ENCODE measurements at regions not wholly inside any gene's neighbourhood (a gene's known extent, or its start where the extent isn't known, plus 50 kb on each side); places are given as distances from the start of the nearest gene placed in this dataset.
A peak's percentile ranks its signal among the peaks of the same experiment; 100 is the strongest.

DNA sequence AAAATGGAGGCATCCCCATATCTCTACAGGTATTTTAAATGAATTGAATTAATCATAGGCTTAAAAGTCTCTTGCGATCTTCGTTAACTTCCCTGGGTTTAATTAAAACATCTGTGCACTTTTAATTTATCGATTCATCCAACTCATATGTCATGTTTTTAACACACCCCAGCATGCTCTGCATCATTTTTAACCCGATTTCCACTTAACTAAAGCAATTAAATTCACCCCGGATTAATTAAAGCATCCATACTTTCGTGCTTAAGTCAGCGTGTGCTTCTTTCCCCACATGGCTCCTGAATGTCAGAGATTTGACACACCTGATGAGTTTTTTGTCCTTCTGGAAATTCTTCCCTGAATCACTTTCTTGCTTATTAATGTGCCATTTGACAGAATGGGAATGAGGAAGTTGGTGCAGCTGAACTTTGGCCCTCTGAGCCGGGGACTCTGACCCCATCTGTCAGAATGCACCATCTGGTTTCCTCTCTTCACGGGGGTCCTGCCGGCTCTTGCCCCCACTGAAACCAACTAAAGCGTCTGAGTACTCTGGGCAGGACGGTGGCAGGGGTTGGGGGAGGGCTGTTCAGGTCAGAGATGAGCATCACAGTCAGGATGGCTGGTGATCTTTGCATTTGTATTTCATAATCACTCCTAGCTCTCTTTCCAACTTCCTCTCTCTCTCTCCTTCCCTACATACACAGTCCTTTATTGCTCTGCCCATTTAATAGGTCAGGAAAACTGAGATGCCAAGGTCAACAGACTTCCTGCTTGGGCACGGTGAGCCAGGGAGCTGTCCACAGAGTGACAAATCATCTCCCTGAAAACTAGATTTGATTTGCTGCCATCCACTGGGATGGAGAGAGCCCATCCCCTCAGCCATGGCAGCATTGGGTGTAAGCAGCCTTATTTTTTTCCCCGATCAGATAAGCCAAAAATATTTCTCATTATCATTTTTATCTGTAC is 180.3 kb upstream of the WWC1 start:
- ChIA-PET CTCF (interaction anchor here (1.1 to 1.7 kb wide), 3 partner anchors 25 to 108 kb away, joined by 3 to 9 read pairs (median 5); no protein-coding TSS in a partner anchor), POLR2A (no interaction called here)
- ATAC-seq (no peak), DNase-seq (ENCODE audit: low spot score) (no peak)
- Mint-ChIP-seq H3K4me1 (peaks cover 30% of the 10 kb centered on the region), H3K36me3 (no peaks in the 10 kb centered on the region), H3K9me3 (no peaks in the 10 kb centered on the region), H3K4me3 (no peak overlapping the region), H3K27ac (no peak overlapping the region), H3K27me3 (ENCODE audit: low read depth) (peaks cover 2% of the 10 kb centered on the region)
- TF ChIP-seq, protein P1, sequence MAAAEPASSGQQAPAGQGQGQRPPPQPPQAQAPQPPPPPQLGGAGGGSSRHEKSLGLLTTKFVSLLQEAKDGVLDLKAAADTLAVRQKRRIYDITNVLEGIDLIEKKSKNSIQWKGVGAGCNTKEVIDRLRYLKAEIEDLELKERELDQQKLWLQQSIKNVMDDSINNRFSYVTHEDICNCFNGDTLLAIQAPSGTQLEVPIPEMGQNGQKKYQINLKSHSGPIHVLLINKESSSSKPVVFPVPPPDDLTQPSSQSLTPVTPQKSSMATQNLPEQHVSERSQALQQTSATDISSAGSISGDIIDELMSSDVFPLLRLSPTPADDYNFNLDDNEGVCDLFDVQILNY (CRISPR knock-in tag; IDR thresholded peaks at IDR 0.05): no peak
- no peak for TF ChIP-seq NFATC4 (CRISPR knock-in tag; IDR thresholded peaks at IDR 0.05)
- TF ChIP-seq, protein P2, sequence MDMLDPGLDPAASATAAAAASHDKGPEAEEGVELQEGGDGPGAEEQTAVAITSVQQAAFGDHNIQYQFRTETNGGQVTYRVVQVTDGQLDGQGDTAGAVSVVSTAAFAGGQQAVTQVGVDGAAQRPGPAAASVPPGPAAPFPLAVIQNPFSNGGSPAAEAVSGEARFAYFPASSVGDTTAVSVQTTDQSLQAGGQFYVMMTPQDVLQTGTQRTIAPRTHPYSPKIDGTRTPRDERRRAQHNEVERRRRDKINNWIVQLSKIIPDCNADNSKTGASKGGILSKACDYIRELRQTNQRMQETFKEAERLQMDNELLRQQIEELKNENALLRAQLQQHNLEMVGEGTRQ (CRISPR knock-in tag; IDR thresholded peaks at IDR 0.05): no peak
- TF ChIP-seq OVOL2 (CRISPR knock-in tag; IDR thresholded peaks at IDR 0.05; ENCODE audit: borderline replicate concordance): no peak
- no peak for TF ChIP-seq ELF4 (CRISPR knock-in tag; IDR thresholded peaks at IDR 0.05; ENCODE audit: low read depth)
- TF ChIP-seq, protein P3, sequence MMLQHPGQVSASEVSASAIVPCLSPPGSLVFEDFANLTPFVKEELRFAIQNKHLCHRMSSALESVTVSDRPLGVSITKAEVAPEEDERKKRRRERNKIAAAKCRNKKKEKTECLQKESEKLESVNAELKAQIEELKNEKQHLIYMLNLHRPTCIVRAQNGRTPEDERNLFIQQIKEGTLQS (CRISPR knock-in tag; conservative IDR thresholded peaks at IDR 0.05): no peak
- no peak for TF ChIP-seq GABPB1 (CRISPR knock-in tag; IDR thresholded peaks at IDR 0.05)
- no peak for TF ChIP-seq JAZF1 (CRISPR knock-in tag; IDR thresholded peaks at IDR 0.05)
- no peak for TF ChIP-seq KAT7 (CRISPR knock-in tag; IDR thresholded peaks at IDR 0.05; ENCODE audit: borderline replicate concordance)
- no peak for TF ChIP-seq FOXK1 (CRISPR knock-in tag; IDR thresholded peaks at IDR 0.05)
- no peak for TF ChIP-seq ZBTB21 (CRISPR knock-in tag; IDR thresholded peaks at IDR 0.05; ENCODE audit: borderline replicate concordance)
- no peak for TF ChIP-seq MYBL2 (CRISPR knock-in tag; IDR thresholded peaks at IDR 0.05)
- TF ChIP-seq, protein P4, sequence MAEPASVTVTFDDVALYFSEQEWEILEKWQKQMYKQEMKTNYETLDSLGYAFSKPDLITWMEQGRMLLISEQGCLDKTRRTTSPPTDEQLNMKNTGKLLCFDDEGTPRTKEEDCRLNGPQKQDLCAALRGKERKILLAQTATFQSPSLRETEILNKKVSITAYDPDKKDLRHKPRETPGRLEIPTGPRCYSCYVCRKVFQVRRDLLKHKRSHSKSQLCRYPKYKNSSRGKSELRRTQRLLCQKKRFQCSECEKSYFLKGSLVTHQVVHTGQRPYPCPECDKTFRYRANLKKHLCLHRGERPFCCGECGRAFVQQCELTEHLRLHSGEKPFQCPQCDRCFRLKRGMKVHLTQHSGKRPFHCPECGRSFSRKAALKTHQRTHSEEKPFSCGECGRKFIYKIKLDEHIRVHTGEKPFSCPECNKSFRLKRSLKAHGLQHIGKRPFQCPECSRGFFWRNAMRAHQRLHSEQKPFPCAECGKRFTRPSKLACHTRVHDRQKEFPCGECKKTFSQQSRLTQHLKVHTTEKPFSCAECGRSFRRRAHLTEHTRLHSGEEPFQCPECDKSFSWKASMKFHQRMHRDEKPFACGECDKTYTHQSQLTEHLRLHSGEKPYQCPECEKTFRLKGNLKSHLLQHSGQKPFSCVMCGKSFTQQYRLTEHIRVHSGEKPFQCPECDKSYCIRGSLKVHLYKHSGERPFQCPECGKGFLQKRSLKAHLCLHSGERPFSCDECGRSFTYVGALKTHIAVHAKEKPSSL (CRISPR knock-in tag; conservative IDR thresholded peaks at IDR 0.05): no peak
- TF ChIP-seq ZNF121 (CRISPR knock-in tag; IDR thresholded peaks at IDR 0.05): no peak
- TF ChIP-seq, protein P5, sequence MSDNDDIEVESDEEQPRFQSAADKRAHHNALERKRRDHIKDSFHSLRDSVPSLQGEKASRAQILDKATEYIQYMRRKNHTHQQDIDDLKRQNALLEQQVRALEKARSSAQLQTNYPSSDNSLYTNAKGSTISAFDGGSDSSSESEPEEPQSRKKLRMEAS (CRISPR knock-in tag; IDR thresholded peaks at IDR 0.05): no peak

DNA sequence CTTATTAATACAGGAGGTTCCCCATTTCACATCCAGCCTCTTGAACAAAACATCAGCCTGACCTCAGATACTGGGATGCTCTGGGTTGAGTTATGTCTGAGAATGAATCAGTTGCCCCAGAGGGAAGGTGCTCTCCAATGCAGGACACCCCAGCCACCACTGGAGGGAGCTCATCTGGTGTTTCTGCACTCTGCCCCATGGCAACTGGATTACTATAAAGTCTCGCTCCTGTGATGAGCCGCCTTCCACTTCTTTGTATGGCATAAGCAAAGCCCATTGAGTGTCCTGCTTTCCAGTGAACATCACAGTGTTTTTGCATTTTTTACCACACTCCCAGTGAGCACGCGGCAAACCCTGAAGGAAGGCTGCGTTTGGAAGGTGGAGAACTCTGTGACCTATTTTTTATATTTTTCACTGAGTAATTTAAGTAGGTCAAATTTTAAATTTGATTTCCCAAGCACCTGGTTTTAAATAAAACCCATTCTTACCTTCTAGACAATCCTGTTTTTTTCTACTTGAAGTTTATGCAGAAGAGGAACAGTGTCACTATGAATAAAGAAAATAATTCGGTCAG is 176.9 kb upstream of the WWC1 start:
- TF ChIP-seq, protein P6, sequence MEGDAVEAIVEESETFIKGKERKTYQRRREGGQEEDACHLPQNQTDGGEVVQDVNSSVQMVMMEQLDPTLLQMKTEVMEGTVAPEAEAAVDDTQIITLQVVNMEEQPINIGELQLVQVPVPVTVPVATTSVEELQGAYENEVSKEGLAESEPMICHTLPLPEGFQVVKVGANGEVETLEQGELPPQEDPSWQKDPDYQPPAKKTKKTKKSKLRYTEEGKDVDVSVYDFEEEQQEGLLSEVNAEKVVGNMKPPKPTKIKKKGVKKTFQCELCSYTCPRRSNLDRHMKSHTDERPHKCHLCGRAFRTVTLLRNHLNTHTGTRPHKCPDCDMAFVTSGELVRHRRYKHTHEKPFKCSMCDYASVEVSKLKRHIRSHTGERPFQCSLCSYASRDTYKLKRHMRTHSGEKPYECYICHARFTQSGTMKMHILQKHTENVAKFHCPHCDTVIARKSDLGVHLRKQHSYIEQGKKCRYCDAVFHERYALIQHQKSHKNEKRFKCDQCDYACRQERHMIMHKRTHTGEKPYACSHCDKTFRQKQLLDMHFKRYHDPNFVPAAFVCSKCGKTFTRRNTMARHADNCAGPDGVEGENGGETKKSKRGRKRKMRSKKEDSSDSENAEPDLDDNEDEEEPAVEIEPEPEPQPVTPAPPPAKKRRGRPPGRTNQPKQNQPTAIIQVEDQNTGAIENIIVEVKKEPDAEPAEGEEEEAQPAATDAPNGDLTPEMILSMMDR (IDR thresholded peaks at IDR 0.05): peak; percentile 75
- TF ChIP-seq NR1H2 (CRISPR knock-in tag; IDR thresholded peaks at IDR 0.05): no peak
- DNase-seq (ENCODE audit: low spot score) (peak; percentile 86), ATAC-seq (peak; percentile 78)
- no peak overlapping the region for H3K27ac Mint-ChIP-seq
- no peaks in the 10 kb centered on the region for H3K36me3 Mint-ChIP-seq
- no peaks in the 10 kb centered on the region for H3K27me3 Mint-ChIP-seq (ENCODE audit: low read depth)
- no peak overlapping the region for H3K4me3 Mint-ChIP-seq
- H3K9me3 Mint-ChIP-seq: no peaks in the 10 kb centered on the region
- ChIA-PET POLR2A (no interaction called here), CTCF (interaction anchor here (0.6 to 2.9 kb wide), 25 partner anchors 9 to 877 kb away, joined by 3 to 26 read pairs (median 4); no protein-coding TSS in a partner anchor)
- H3K4me1 Mint-ChIP-seq: peaks cover 38% of the 10 kb centered on the region
